Osteoblast (primary cell): ENCODE measurements at regions not wholly inside any gene's neighbourhood (a gene's known extent, or its start where the extent isn't known, plus 50 kb on each side); places are given as distances from the start of the nearest gene placed in this dataset.

Experiments used
- DNase-seq: peaks from one replicate; pipeline ENCODE4 v3.0.0; 2011; ENCODE audit warnings: low spot score, mixed read lengths; ENCODE audit not compliant: insufficient read length; ENCODE audit errors: missing footprints
- H2AFZ ChIP-seq: 2 replicates; pipeline ENCODE4 v1.6.0; 2011; ENCODE audit warnings: mild to moderate bottlenecking, low read length
- H3K27ac ChIP-seq: 2 replicates; pipeline ENCODE4 v1.5.1; 2011; ENCODE audit warnings: mild to moderate bottlenecking, low read depth, low read length, moderate library complexity
- H3K27me3 ChIP-seq: 2 replicates; pipeline ENCODE4 v1.6.0; 2012; ENCODE audit warnings: mild to moderate bottlenecking, control low read depth, inconsistent platforms, low read length, moderate library complexity; ENCODE audit not compliant: insufficient read depth
- H3K36me3 ChIP-seq: 2 replicates; pipeline ENCODE4 v1.5.1; 2011; ENCODE audit warnings: mild to moderate bottlenecking, low read length, control low read depth, moderate library complexity; ENCODE audit not compliant: insufficient read depth
- H3K4me1 ChIP-seq: 2 replicates; pipeline ENCODE4 v1.5.1; 2011; ENCODE audit warnings: mild to moderate bottlenecking, low read length, control low read depth, moderate library complexity; ENCODE audit not compliant: insufficient read depth
- H3K4me2 ChIP-seq: 2 replicates; pipeline ENCODE4 v1.6.0; 2011; ENCODE audit warnings: mild to moderate bottlenecking, low read length; ENCODE audit not compliant: insufficient read depth
- H3K4me3 ChIP-seq: fragments of 200-600 bp; sonication (generic); 3 replicates; pipeline ENCODE4 v1.5.1; 2012; ENCODE audit warnings: mild to moderate bottlenecking, low read length, inconsistent platforms; ENCODE audit not compliant: insufficient read depth
- H3K79me2 ChIP-seq: 2 replicates; pipeline ENCODE4 v1.6.0; 2012; ENCODE audit warnings: mild to moderate bottlenecking, low read length, control low read depth, inconsistent platforms; ENCODE audit not compliant: insufficient read depth
- H3K9me3 ChIP-seq: 2 replicates; pipeline ENCODE4 v1.5.1; 2011; ENCODE audit warnings: low read depth, low read length, control low read depth
- H4K20me1 ChIP-seq: 2 replicates; pipeline ENCODE4 v1.6.0; 2012; ENCODE audit warnings: mild to moderate bottlenecking, low read length, control low read depth; ENCODE audit not compliant: insufficient read depth
- TF ChIP-seq, protein P1 (sequence below): IDR thresholded peaks from 2 replicates; pipeline ENCODE4 v1.5.1; 2011; ENCODE audit warnings: mild to moderate bottlenecking, low read depth, low read length, moderate library complexity; ENCODE audit errors: extremely low read depth

DNA sequence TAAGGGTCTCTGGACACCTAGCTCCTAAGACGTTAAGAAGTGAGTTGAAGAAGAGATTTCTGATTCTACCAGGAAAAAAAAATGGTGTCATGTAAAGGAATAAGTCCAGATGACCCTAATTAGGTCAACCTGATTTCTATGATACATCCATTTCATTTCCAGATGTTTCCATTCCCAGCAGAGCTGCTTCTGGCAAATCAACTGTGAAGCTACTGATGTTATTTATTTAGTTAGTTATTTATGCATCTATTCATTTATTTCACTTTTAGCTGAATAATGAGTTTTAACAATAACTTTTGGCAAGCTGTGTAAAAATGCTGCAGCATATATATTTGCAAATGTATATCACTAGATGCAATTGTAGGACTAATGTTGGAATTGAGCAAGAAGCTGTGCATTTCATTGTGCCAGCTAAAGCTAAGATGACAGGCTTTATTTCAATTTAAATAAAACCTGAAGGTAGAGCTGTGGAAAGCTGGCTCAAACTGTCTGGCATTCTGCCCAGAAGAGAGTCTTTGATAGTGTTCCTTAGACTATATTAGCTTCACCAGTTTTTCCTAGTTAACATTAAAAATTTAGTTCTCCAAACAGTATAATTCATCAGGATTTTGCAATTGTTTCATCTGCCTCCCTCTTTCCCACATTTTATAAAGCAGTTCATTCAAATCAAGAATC lies 1164.4 kb upstream of the ADGRL4 start:
- Histone ChIP-seq H3K9me3 (peaks cover 4% of the 10 kb centered on the region), H3K36me3 (no peaks in the 10 kb centered on the region), H3K79me2 (no peaks in the 10 kb centered on the region), H3K4me1 (no peaks in the 10 kb centered on the region), H4K20me1 (no peaks in the 10 kb centered on the region), H3K27me3 (no peaks in the 10 kb centered on the region), H3K4me2 (no peak overlapping the region), H3K4me3 (no peak overlapping the region), H3K27ac (no peak overlapping the region), H2AFZ (no peak overlapping the region)
- TF ChIP-seq, protein P1, sequence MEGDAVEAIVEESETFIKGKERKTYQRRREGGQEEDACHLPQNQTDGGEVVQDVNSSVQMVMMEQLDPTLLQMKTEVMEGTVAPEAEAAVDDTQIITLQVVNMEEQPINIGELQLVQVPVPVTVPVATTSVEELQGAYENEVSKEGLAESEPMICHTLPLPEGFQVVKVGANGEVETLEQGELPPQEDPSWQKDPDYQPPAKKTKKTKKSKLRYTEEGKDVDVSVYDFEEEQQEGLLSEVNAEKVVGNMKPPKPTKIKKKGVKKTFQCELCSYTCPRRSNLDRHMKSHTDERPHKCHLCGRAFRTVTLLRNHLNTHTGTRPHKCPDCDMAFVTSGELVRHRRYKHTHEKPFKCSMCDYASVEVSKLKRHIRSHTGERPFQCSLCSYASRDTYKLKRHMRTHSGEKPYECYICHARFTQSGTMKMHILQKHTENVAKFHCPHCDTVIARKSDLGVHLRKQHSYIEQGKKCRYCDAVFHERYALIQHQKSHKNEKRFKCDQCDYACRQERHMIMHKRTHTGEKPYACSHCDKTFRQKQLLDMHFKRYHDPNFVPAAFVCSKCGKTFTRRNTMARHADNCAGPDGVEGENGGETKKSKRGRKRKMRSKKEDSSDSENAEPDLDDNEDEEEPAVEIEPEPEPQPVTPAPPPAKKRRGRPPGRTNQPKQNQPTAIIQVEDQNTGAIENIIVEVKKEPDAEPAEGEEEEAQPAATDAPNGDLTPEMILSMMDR, result no peak
- DNase-seq, result no peak

DNA sequence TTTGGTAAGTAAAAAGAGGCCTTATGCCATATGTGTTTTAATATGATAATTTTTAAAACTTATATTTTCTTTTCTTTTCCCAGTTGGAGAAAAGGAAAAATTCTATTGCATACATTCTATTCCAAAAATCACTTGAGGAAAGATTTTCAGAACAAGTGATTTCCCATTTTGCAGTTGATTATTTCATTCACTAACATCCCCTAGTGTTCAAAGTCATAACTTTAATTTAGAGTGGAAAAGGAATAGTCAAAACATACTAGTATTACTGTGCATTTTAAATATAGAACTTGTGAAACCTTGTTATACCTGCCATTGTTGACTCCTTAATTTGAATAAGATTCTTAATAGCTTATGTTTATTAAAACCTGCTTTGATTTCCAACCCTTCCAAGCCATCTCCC lies 1157.6 kb upstream of the ADGRL4 start:
- Histone ChIP-seq H3K4me3 (no peak overlapping the region), H3K9me3 (no peaks in the 10 kb centered on the region), H3K79me2 (no peaks in the 10 kb centered on the region), H3K27me3 (no peaks in the 10 kb centered on the region), H3K36me3 (no peaks in the 10 kb centered on the region), H3K4me2 (no peak overlapping the region), H2AFZ (no peak overlapping the region), H4K20me1 (no peaks in the 10 kb centered on the region), H3K27ac (no peak overlapping the region), H3K4me1 (no peaks in the 10 kb centered on the region)
- TF ChIP-seq, protein P1, result no peak
- no peak for DNase-seq

DNA sequence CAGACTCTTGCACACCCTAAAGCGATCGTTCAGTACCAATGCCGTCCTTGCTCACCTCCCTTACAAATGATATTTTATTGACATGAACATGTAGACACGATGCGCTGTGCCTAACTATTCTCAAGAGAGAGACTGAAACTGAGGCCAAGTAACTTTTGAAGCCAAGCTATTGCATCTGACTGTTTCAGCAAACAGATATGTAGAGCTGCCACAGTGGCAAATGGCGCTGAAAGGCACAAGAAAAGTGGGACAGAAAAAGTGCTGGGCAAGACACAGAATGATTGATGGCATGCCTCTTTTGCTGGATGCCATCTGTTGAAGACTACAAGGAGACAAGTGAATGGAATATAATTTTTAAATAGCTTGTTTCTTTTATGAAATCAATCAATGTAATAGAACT lies 1157.2 kb upstream of the ADGRL4 start:
- Histone ChIP-seq H3K4me2 (no peak overlapping the region), H3K36me3 (no peaks in the 10 kb centered on the region), H2AFZ (no peak overlapping the region), H3K27me3 (no peaks in the 10 kb centered on the region), H3K4me1 (no peaks in the 10 kb centered on the region), H3K27ac (no peak overlapping the region), H3K4me3 (no peak overlapping the region), H3K9me3 (no peaks in the 10 kb centered on the region), H4K20me1 (no peaks in the 10 kb centered on the region), H3K79me2 (no peaks in the 10 kb centered on the region)
- DNase-seq, result no peak
- TF ChIP-seq, protein P1, result no peak

DNA sequence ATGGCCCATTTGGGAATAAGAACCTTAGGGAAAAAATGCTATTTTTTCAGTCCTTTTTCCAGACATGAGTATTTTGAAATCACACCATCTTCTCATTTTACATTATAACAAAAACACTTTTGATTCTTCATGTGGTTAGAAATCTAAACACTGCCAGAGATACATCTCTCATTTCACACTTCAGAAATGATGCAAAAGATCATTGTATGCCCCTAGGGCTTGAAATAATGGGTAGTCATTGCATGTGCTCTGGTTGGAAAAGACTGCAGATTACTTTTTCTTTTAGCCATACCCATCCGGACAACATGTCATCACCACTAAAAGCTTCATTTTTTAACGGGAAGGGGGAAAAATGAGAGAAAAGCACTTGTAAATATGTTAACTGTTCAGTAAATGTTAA lies 1152.2 kb upstream of the ADGRL4 start:
- H3K27ac ChIP-seq, result no peak overlapping the region
- no peak overlapping the region for H3K4me3 ChIP-seq
- DNase-seq, result no peak
- H3K4me1 ChIP-seq, result no peaks in the 10 kb centered on the region
- H3K4me2 ChIP-seq, result no peak overlapping the region
- H3K27me3 ChIP-seq, result no peaks in the 10 kb centered on the region
- H4K20me1 ChIP-seq, result no peaks in the 10 kb centered on the region
- no peak overlapping the region for H2AFZ ChIP-seq
- no peaks in the 10 kb centered on the region for H3K9me3 ChIP-seq
- TF ChIP-seq, protein P1, result no peak
- no peaks in the 10 kb centered on the region for H3K36me3 ChIP-seq
- no peaks in the 10 kb centered on the region for H3K79me2 ChIP-seq
